Sigmoid colon (tissue), 6 donors: ENCODE measurements at regions not wholly inside any gene's neighbourhood (a gene's known extent, or its start where the extent isn't known, plus 50 kb on each side); places are given as distances from the start of the nearest gene placed in this dataset.

ENCODE experiments used
- DNase-seq: peaks from one replicate; pipeline ENCODE4 v3.0.0-alpha.2; 2019
- H3K27ac ChIP-seq, 4 donors: fragments of 200-600 bp; sonication (generic); one replicate each; pipeline ENCODE4 v1.5.1; 2016 to 2019; ENCODE audit warnings: mild to moderate bottlenecking in 1 of 4
- H3K27me3 ChIP-seq, 3 donors: fragments of 200-600 bp; sonication (generic); one replicate each; pipeline ENCODE4 v1.5.1; 2019; ENCODE audit warnings: mild to moderate bottlenecking in 1 of 3
- H3K36me3 ChIP-seq, 4 donors: fragments of 200-600 bp; sonication (generic); one replicate each; pipeline ENCODE4 v1.5.1; 2016 to 2019
- H3K4me1 ChIP-seq, 4 donors: fragments of 200-600 bp; sonication (generic); one replicate each; pipeline ENCODE4 v1.5.1; 2017 to 2019
- H3K4me3 ChIP-seq, 4 donors: fragments of 200-600 bp; sonication (generic); one replicate each; pipeline ENCODE4 v1.5.1; 2017 to 2019; ENCODE audit warnings: mild to moderate bottlenecking in 2 of 4, moderate library complexity in 1 of 4
- H3K9me3 ChIP-seq, 4 donors: fragments of 200-600 bp in 3 of 4; sonication (generic) in 3 of 4; one replicate each; pipeline versions ENCODE4 v1.5.1 to v1.6.1; 2013 to 2019
- CTCF ChIP-seq, 4 experiments: fragments of 450-650 bp in 3 of 4; fragments of 200-600 bp in 1 of 4; IDR thresholded peaks; one replicate each; pipeline ENCODE4 v1.5.1; 2016 to 2019; ENCODE audit warnings: antibody characterized with exemption in 4 of 4, mild to moderate bottlenecking in 3 of 4, moderate library complexity in 2 of 4
- EP300 ChIP-seq, 4 donors: sonication (generic); formaldehyde crosslinking; IDR thresholded peaks; one replicate each; pipeline ENCODE4 v1.6.1; 2017; ENCODE audit warnings: antibody characterized with exemption in 4 of 4
- POLR2A ChIP-seq, 2 donors: fragments of 450-650 bp; IDR thresholded peaks; one replicate each; pipeline ENCODE4 v1.6.1; 2016; ENCODE audit warnings: antibody characterized with exemption in 2 of 2, mild to moderate bottlenecking in 2 of 2, moderate library complexity in 2 of 2
- POLR2AphosphoS5 ChIP-seq, 4 donors: sonication (generic); formaldehyde crosslinking; IDR thresholded peaks; one replicate each; pipeline ENCODE4 v1.6.1; 2017; ENCODE audit warnings: antibody characterized with exemption in 4 of 4
- WGBS, 2 donors: extraction: QIAGEN DNeasy Blood & Tissue Kit; methylation state at CpG; one replicate each; pipeline ENCODE4 v1.1.7; 2013; 5-methylcytosine and 5-hydroxymethylcytosine counted together
- intact Hi-C: fragments of 100-400 bp; cut with DNase I; formaldehyde crosslinking; loops from one replicate; pipeline ENCODE4 v1.15.1; 2023
- donor health status: healthy with polysubstance abuse.
- donor health status: healthy.

- 36 to 53% methylated on average over 4 of the region's 4 CpGs for WGBS, 2 donors
- no peak for DNase-seq
- H3K27me3 ChIP-seq = no peaks in the 10 kb centered on the region
These were observed 95.7 kb downstream of the SPRY2 start for GRCh38 chr13:80245162-80245733.

GRCh38 chr13:80244574-80244973 is 96.4 kb downstream of the SPRY2 start:
- intact Hi-C loops = no loop called here
- 20 to 69% methylated on average over 3 of the region's 3 CpGs for WGBS, 2 donors
- DNase-seq = no peak

More at GRCh38 chr13:80245162-80245733, 95.7 kb downstream of the SPRY2 start:
- Histone ChIP-seq H3K27ac (no peak overlapping the region), H3K9me3 (no peaks in the 10 kb centered on the region), H3K4me1 (no peaks in the 10 kb centered on the region), H3K4me3 (no peak overlapping the region), H3K36me3 (no peaks in the 10 kb centered on the region)
- intact Hi-C loops = no loop called here
- TF ChIP-seq POLR2A (IDR thresholded peaks at IDR 0.05) (no peak), POLR2AphosphoS5 (IDR thresholded peaks at IDR 0.05) (no peak), CTCF (IDR thresholded peaks at IDR 0.05) (no peak), EP300 (IDR thresholded peaks at IDR 0.05) (no peak)

GRCh38 chr13:80242728-80243427 is 98.0 kb downstream of the SPRY2 start:
- no peaks in the 10 kb centered on the region for H3K36me3 ChIP-seq
- H3K27me3 ChIP-seq = no peaks in the 10 kb centered on the region
- intact Hi-C loops = no loop called here
- H3K27ac ChIP-seq = no peak overlapping the region
- no peak for DNase-seq
- no peak for TF ChIP-seq POLR2A (IDR thresholded peaks at IDR 0.05)
- TF ChIP-seq EP300 (IDR thresholded peaks at IDR 0.05) = no peak
- no peak for TF ChIP-seq CTCF (IDR thresholded peaks at IDR 0.05)
- no peak for TF ChIP-seq POLR2AphosphoS5 (IDR thresholded peaks at IDR 0.05)
- no peaks in the 10 kb centered on the region for H3K9me3 ChIP-seq
- H3K4me1 ChIP-seq = no peaks in the 10 kb centered on the region
- no peak overlapping the region for H3K4me3 ChIP-seq

More at GRCh38 chr13:80244574-80244973, 96.4 kb downstream of the SPRY2 start:
- no peak for TF ChIP-seq POLR2A (IDR thresholded peaks at IDR 0.05)
- TF ChIP-seq CTCF (IDR thresholded peaks at IDR 0.05) = no peak
- no peak for TF ChIP-seq POLR2AphosphoS5 (IDR thresholded peaks at IDR 0.05)
- no peak for TF ChIP-seq EP300 (IDR thresholded peaks at IDR 0.05)
- H3K9me3 ChIP-seq = no peaks in the 10 kb centered on the region
- no peaks in the 10 kb centered on the region for H3K4me1 ChIP-seq
- H3K36me3 ChIP-seq = no peaks in the 10 kb centered on the region
- no peaks in the 10 kb centered on the region for H3K27me3 ChIP-seq
- no peak overlapping the region for H3K4me3 ChIP-seq
- H3K27ac ChIP-seq = no peak overlapping the region

GRCh38 chr13:80239571-80240255 is 101.2 kb downstream of the SPRY2 start:
- TF ChIP-seq CTCF (IDR thresholded peaks at IDR 0.05) (no peak), POLR2AphosphoS5 (IDR thresholded peaks at IDR 0.05) (no peak), POLR2A (IDR thresholded peaks at IDR 0.05) (no peak), EP300 (IDR thresholded peaks at IDR 0.05) (no peak)
- H3K27ac ChIP-seq = no peak overlapping the region
- intact Hi-C loops = no loop called here
- H3K4me1 ChIP-seq = peaks cover 0 to 4% (median 0%) of the 10 kb centered on the region in 4 donors
- H3K9me3 ChIP-seq = no peaks in the 10 kb centered on the region
- H3K27me3 ChIP-seq = no peaks in the 10 kb centered on the region
- DNase-seq = no peak
- no peak overlapping the region for H3K4me3 ChIP-seq
- 61 to 87% methylated on average over 3 of the region's 3 CpGs for WGBS, 2 donors
- no peaks in the 10 kb centered on the region for H3K36me3 ChIP-seq
